ENCODE measurements at regions not wholly inside any gene's neighbourhood (a gene's known extent, or its start where the extent isn't known, plus 50 kb on each side); places are given as distances from the start of the nearest gene placed in this dataset.
A peak's percentile ranks its signal among the peaks of the same experiment; 100 is the strongest.

- peaks cover 3% of the 10 kb centered on the region for H3K27me3 Mint-ChIP-seq (ENCODE audit: low read depth)
- no peak overlapping the region for H3K27ac Mint-ChIP-seq
- H3K4me3 Mint-ChIP-seq, result no peak overlapping the region
- DNase-seq (ENCODE audit: low spot score in 2 of 2, unreplicated experiment in 2 of 2), result no peak
- H3K4me1 Mint-ChIP-seq, result no peaks in the 10 kb centered on the region
- no peaks in the 10 kb centered on the region for H3K9me3 Mint-ChIP-seq
- H3K36me3 Mint-ChIP-seq, result no peaks in the 10 kb centered on the region
- TF ChIP-seq CTCF (IDR thresholded peaks at IDR 0.05; ENCODE audit: unreplicated experiment), result no peak
Observed at GRCh38 chr6:91827151-91827550, 1240.3 kb upstream of the MAP3K7 start.

GRCh38 chr6:91826128-91826527 lies 1239.3 kb upstream of the MAP3K7 start:
- no peak for TF ChIP-seq CTCF (IDR thresholded peaks at IDR 0.05; ENCODE audit: unreplicated experiment)
- Mint-ChIP-seq H3K27me3 (ENCODE audit: low read depth) (peaks cover 2% of the 10 kb centered on the region), H3K27ac (no peak overlapping the region), H3K36me3 (no peaks in the 10 kb centered on the region), H3K9me3 (no peaks in the 10 kb centered on the region), H3K4me1 (no peaks in the 10 kb centered on the region), H3K4me3 (no peak overlapping the region)
- DNase-seq (ENCODE audit: low spot score in 2 of 2, unreplicated experiment in 2 of 2), result no peak

DNA sequence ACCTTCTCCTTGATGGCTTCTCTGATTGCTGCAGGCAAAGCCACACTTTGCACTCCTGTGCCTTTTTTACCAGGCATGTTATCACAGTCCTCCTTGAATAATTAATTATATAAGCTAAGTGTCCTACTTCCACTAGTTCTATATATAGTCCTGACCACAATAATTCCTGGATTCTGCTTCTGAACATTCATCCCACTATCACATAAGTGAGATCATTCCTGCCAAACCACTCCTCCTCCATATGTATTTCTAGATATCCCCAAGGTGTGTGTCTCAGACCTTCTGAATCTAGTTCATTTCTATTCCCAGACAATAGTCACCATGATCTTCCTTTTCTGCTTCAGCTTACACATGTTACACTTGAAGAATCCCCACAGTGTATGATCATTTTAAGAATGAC lies 1237.5 kb upstream of the MAP3K7 start:
- no peaks in the 10 kb centered on the region for H3K9me3 Mint-ChIP-seq
- no peak overlapping the region for H3K27ac Mint-ChIP-seq
- no peaks in the 10 kb centered on the region for H3K36me3 Mint-ChIP-seq
- no peaks in the 10 kb centered on the region for H3K27me3 Mint-ChIP-seq (ENCODE audit: low read depth)
- DNase-seq (ENCODE audit: low spot score in 2 of 2, unreplicated experiment in 2 of 2), result no peak
- H3K4me1 Mint-ChIP-seq, result no peaks in the 10 kb centered on the region
- no peak for TF ChIP-seq CTCF (IDR thresholded peaks at IDR 0.05; ENCODE audit: unreplicated experiment)
- H3K4me3 Mint-ChIP-seq, result no peak overlapping the region

GRCh38 chr6:91822581-91822980 lies 1235.7 kb upstream of the MAP3K7 start:
- no peak for DNase-seq (ENCODE audit: low spot score in 2 of 2, unreplicated experiment in 2 of 2)

DNA sequence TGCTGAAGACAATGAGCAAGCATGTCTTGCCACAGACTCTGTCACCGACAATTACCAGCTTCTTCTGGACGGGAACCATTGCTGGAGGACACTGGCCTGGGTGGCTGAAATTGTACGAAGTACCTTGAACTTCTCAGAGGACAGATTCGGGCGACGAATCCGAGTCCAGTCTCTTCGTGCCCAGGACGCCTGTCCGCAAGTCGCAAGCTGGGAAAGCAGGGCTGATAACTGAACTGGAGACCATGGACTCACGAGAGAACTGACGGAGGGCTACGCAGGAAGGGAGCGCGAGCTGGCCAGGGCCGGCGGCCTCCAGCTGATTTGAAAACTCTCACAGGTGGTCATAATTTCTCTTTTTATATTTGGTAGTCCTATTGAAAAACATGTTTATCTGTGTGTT lies 1229.5 kb upstream of the MAP3K7 start:
- Mint-ChIP-seq H3K27me3 (ENCODE audit: low read depth) (no peaks in the 10 kb centered on the region), H3K4me3 (no peak overlapping the region), H3K4me1 (peaks cover 9% of the 10 kb centered on the region), H3K36me3 (no peaks in the 10 kb centered on the region), H3K27ac (no peak overlapping the region), H3K9me3 (no peaks in the 10 kb centered on the region)
- TF ChIP-seq CTCF (IDR thresholded peaks at IDR 0.05; ENCODE audit: unreplicated experiment), result no peak
- peak in 1 of 2 experiments; percentile 8 for DNase-seq (ENCODE audit: low spot score in 2 of 2, unreplicated experiment in 2 of 2)

More at GRCh38 chr6:91822581-91822980, 1235.7 kb upstream of the MAP3K7 start:
- Mint-ChIP-seq H3K27ac (no peak overlapping the region), H3K4me1 (no peaks in the 10 kb centered on the region), H3K36me3 (no peaks in the 10 kb centered on the region), H3K9me3 (no peaks in the 10 kb centered on the region), H3K27me3 (ENCODE audit: low read depth) (no peaks in the 10 kb centered on the region), H3K4me3 (no peak overlapping the region)
- no peak for TF ChIP-seq CTCF (IDR thresholded peaks at IDR 0.05; ENCODE audit: unreplicated experiment)

DNA sequence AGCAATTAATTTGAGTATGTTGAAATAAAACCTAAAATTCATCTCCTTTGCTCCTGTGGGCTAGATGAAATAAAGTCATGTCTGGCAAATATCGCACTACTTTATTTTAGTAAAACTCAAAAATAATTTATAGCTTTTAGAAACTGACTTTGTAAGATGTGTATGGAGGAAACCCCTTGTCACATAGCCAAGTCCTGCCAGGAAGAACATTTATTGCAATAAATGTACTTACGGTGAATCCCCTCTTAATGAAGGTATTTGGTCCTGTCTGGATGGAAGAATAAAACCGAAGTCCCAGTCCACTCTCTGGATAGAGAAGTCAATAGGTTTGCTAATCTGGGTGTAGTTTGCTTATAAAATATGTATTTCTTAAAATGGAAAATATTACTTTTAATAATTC lies 1226.8 kb upstream of the MAP3K7 start:
- no peak for DNase-seq (ENCODE audit: low spot score in 2 of 2, unreplicated experiment in 2 of 2)
- no peak for TF ChIP-seq CTCF (IDR thresholded peaks at IDR 0.05; ENCODE audit: unreplicated experiment)

More for the DNA sequence above, 1226.8 kb upstream of the MAP3K7 start:
- H3K27me3 Mint-ChIP-seq (ENCODE audit: low read depth), result no peaks in the 10 kb centered on the region
- no peaks in the 10 kb centered on the region for H3K36me3 Mint-ChIP-seq
- H3K4me1 Mint-ChIP-seq, result peaks cover 23% of the 10 kb centered on the region
- no peak overlapping the region for H3K4me3 Mint-ChIP-seq
- H3K27ac Mint-ChIP-seq, result no peak overlapping the region
- H3K9me3 Mint-ChIP-seq, result no peaks in the 10 kb centered on the region
